Colonic mucosa (tissue), 4 donors: ENCODE measurements at regions not wholly inside any gene's neighbourhood (a gene's known extent, or its start where the extent isn't known, plus 50 kb on each side); places are given as distances from the start of the nearest gene placed in this dataset.

Experiments used
- DNase-seq: peaks from one replicate; pipeline ENCODE4 v3.0.0-alpha.2; 2020
- H3K27ac ChIP-seq: fragments of 200-600 bp; one replicate; pipeline ENCODE4 v1.8.0; 2021
- H3K27me3 ChIP-seq: fragments of 200-600 bp; one replicate; pipeline ENCODE4 v1.8.0; 2021
- H3K36me3 ChIP-seq: fragments of 200-600 bp; one replicate; pipeline ENCODE4 v1.8.0; 2021
- H3K4me1 ChIP-seq: fragments of 200-600 bp; one replicate; pipeline ENCODE4 v1.8.0; 2021; ENCODE audit warnings: mild to moderate bottlenecking
- H3K4me3 ChIP-seq: fragments of 200-600 bp; one replicate; pipeline ENCODE4 v1.8.0; 2021
- H3K9ac ChIP-seq, 2 donors: one replicate each; pipeline ENCODE4 v1.7.0; 2013; ENCODE audit warnings: control low read depth in 2 of 2, low read depth in 2 of 2, low read length in 2 of 2
- H3K9me3 ChIP-seq: fragments of 200-600 bp; one replicate; pipeline ENCODE4 v1.8.0; 2021
- intact Hi-C: fragments of 100-400 bp; cut with DNase I; formaldehyde crosslinking; loops from one replicate; pipeline ENCODE4 v1.14.1; 2022
- TF ChIP-seq, protein P1 (sequence below): fragments of 200-600 bp; IDR thresholded peaks from one replicate; pipeline ENCODE4 v1.8.0; 2022; ENCODE audit warnings: antibody characterized with exemption, mild to moderate bottlenecking
- donor health status: healthy.
- donor health status: DM: no; HTN: no; CAD: no.
- donor health status: DM: no; HTN: no; CAD: no.

DNA sequence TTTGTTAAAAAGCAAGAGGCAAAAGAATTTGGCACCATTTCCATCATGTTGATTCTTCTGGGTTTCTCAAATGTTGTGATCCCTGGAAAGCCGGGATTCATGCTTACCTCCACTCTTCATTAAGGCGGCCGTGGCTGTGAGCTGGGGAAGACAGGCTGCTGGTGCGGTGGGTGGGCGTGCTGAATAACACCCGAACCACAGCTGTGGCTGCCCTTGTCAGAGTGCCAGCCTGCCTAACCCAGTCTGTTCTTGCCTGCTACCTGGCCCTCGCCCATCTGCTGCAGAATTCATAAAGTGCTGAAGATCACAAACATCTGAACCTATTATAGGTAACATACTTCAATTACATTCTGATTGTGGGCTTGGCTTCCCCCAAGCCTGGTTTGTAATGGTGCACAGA is 95.8 kb upstream of the RCN1 start:
- Histone ChIP-seq H3K27me3 (no peaks in the 10 kb centered on the region), H3K4me3 (no peak overlapping the region), H3K9ac (no peak overlapping the region), H3K27ac (no peak overlapping the region), H3K36me3 (no peaks in the 10 kb centered on the region), H3K9me3 (no peaks in the 10 kb centered on the region), H3K4me1 (no peaks in the 10 kb centered on the region)
- DNase-seq: no peak
- intact Hi-C loops: no loop called here
- TF ChIP-seq, protein P1, sequence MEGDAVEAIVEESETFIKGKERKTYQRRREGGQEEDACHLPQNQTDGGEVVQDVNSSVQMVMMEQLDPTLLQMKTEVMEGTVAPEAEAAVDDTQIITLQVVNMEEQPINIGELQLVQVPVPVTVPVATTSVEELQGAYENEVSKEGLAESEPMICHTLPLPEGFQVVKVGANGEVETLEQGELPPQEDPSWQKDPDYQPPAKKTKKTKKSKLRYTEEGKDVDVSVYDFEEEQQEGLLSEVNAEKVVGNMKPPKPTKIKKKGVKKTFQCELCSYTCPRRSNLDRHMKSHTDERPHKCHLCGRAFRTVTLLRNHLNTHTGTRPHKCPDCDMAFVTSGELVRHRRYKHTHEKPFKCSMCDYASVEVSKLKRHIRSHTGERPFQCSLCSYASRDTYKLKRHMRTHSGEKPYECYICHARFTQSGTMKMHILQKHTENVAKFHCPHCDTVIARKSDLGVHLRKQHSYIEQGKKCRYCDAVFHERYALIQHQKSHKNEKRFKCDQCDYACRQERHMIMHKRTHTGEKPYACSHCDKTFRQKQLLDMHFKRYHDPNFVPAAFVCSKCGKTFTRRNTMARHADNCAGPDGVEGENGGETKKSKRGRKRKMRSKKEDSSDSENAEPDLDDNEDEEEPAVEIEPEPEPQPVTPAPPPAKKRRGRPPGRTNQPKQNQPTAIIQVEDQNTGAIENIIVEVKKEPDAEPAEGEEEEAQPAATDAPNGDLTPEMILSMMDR: no peak

DNA sequence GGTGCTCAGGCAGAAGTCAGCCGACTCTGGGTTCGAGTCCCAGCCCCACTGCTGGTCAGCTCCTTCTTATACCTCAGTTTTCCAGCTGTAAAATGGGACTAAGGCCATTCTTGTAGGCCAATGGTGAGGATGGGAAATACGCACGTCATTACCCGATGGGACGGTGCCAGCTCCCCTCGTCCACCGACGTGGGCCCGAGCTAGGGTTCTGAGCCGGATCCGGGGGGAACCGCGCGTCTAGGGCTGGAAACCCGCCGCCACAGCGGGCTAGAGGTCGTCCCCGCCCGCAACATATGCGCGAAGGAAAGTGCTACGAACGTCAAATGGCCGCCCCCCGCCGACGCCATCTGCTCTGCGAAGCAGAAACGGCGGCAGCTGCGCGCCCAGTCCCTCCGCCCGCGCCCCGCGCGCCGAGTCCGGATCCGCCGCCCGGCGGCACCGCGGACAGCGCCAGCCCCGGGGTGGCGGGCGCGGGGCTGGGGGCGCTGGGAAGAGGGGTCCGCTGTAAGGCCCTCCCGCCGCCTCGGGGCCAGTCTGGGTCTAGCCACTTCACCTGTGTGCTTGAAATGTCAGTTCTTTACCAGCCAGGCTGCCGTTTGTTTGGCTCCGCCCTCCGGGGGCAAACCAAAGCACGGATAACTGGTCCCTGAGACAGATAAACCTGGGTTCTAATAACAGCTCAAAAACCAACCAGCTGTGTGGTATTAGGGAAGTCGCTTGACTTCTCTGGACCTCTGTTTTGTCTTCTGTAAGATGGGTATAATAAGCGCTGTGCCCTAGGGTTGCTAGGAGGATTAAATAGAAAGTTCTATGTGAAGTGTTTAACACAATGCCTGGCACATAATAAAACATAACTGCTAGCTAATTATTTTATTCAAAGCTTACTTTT is 103.5 kb upstream of the RCN1 start:
- Histone ChIP-seq H3K9ac (no peak overlapping the region), H3K4me1 (no peaks in the 10 kb centered on the region), H3K27ac (no peak overlapping the region), H3K27me3 (peaks cover 7% of the 10 kb centered on the region), H3K4me3 (no peak overlapping the region), H3K9me3 (no peaks in the 10 kb centered on the region), H3K36me3 (no peaks in the 10 kb centered on the region)
- intact Hi-C loops: no loop called here
- TF ChIP-seq, protein P1: no peak
- no peak for DNase-seq

DNA sequence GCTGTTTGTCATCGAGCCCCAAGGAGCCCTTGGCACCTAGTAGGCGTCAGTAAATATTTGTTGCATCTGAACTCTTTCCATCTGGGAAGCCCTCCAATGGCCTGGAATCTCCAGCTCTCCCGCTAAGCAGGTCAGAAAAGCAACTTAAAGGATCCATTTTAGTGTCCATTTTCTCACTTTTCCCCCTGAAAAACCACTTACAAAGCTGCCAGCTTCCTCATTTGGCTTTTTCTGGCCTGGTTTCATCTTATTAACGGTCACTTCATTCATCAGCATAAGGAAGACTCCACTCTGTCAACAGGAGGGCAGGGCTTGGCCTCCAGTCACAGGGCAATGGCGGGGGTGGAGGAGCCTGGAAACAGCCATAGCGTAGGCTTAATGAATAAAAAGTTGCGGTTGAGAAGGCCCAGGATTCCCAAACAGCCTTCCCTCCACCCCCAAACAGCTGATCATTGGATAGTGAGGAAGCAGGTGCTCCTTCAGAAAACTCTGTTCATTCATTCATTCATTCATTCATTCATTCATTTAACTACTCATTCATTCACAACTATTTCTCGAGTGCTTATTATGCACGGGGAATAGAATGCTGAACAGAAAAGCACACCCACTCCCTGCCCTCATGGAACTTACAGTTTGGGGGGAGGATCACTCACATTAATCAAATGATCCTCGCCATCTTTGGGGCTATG is 104.5 kb upstream of the RCN1 start:
- TF ChIP-seq, protein P1: no peak
- H3K9me3 ChIP-seq: no peaks in the 10 kb centered on the region
- intact Hi-C loops: no loop called here
- H3K4me1 ChIP-seq: no peaks in the 10 kb centered on the region
- H3K36me3 ChIP-seq: no peaks in the 10 kb centered on the region
- H3K27me3 ChIP-seq: peaks cover 7% of the 10 kb centered on the region
- DNase-seq: no peak
- no peak overlapping the region for H3K27ac ChIP-seq
- H3K4me3 ChIP-seq: no peak overlapping the region
- H3K9ac ChIP-seq: no peak overlapping the region

DNA sequence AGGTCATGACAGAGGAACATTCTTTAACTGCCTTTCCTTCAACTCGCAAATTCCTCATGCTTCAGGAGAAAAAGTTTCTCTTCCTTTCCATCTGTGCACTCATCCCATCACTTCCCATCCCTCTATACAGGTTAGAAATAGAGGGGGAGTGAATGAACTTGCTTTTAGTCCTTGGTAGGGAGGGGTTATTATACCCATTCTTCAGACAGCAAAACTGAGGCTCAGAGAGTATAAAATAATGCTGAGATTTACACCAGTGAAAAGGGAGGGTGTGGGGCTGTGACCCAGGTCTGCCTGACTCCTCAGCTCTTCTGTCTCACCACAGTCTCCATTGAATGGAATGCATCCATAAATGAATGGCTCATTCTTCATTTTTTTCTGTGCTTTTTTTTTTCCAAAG is 109.4 kb upstream of the RCN1 start:
- no peak for DNase-seq
- Histone ChIP-seq H3K4me3 (no peak overlapping the region), H3K9me3 (no peaks in the 10 kb centered on the region), H3K9ac (no peak overlapping the region), H3K36me3 (no peaks in the 10 kb centered on the region), H3K27me3 (no peaks in the 10 kb centered on the region), H3K4me1 (no peaks in the 10 kb centered on the region), H3K27ac (no peak overlapping the region)
- intact Hi-C loops: no loop called here
- TF ChIP-seq, protein P1: no peak

DNA sequence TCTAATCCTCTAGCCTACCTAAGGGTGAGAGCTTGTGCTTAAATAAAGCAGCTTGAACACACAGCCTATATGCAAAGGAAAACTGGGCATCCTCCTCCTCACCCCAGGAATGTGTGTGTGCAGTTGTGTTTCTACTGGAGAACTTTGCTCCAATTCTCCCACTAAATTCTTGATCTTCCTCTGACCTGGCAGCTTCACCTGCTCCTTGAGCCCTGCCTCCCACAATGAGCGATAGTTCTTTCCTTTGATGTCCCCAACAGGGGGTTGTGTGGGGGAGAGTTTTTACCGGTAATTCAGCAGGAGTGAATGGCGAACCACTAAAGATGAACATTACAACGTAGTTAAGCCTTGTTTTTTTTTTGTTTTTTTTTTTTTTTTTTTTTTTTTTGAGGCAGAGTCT is 113.5 kb upstream of the RCN1 start:
- Histone ChIP-seq H3K36me3 (no peaks in the 10 kb centered on the region), H3K27ac (no peak overlapping the region), H3K9ac (no peak overlapping the region), H3K4me1 (no peaks in the 10 kb centered on the region), H3K4me3 (no peak overlapping the region), H3K9me3 (no peaks in the 10 kb centered on the region), H3K27me3 (no peaks in the 10 kb centered on the region)
- DNase-seq: no peak
- TF ChIP-seq, protein P1: no peak
- intact Hi-C loops: no loop called here
